ENCODE measurements at regions not wholly inside any gene's neighbourhood (a gene's known extent, or its start where the extent isn't known, plus 50 kb on each side); places are given as distances from the start of the nearest gene placed in this dataset.

DNA sequence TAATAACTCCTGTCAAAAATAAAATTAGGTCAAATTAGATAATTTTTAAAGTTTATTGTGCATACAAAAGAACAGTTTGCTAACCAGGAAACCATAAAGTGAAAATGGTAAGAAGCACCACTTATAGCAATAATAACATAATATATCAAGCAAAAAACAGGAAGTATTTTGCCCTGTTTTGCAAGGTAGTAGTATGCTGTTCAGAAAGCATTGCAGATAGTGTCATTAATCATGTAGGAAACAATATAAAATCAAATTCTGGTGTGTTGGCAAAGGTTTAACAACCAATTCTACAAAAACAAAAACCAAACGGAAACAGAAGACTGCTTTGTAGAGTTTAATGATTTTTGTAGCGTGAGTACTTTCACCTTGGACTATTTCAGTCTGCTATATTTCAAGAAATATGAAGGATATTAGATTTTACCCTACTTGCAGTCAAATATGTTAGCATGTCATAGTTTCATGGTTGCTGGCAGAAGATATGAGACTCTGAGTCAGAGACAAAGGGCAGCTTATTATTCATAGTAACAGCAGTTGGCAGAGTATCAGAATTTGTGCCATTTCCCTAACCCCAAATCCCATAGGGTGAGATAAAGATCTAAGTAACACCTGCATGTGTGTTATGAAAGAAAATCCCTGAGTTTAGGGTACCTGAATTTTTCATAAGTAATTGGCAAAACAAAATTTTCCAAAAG lies 729.0 kb upstream of the BRINP3 start:
- TF ChIP-seq POLR2AphosphoS5 (IDR thresholded peaks at IDR 0.05; ENCODE audit: low read depth, low read length) (no peak), POU2F2 (IDR thresholded peaks at IDR 0.05; ENCODE audit: low read depth, low read length) (no peak)

Data from GM12891 (cell line).